WTC11 (cell line): ENCODE measurements at regions not wholly inside any gene's neighbourhood (a gene's known extent, or its start where the extent isn't known, plus 50 kb on each side); places are given as distances from the start of the nearest gene placed in this dataset.

Experiments
- ATAC-seq: fragments of 200-7000 bp; cut with Tn5 transposase; 2 replicates; pipeline ENCODE4 v1.10.0; 2021; ENCODE audit warnings: mild to moderate bottlenecking, moderate library complexity
- CTCF ChIA-PET: fragments of 300-600 bp; sonication (Branson Sonifier 250); formaldehyde crosslinking; loops from one replicate; lab custom pipeline; 2021; ENCODE audit warnings: antibody characterized with exemption; lab: Charles Lee
- POLR2A ChIA-PET: fragments of 350-600 bp; sonication (Branson Sonifier 250); formaldehyde crosslinking; loops from one replicate; lab custom pipeline; 2021; ENCODE audit warnings: antibody characterized with exemption; lab: Charles Lee
- DNase-seq: peaks from one replicate; pipeline ENCODE4 v3.0.0; 2021; ENCODE audit warnings: low spot score
- H3K27ac Mint-ChIP-seq: 2 replicates; pipeline ENCODE4 v1.8.0; 2021; ENCODE audit warnings: mixed read lengths
- H3K27me3 Mint-ChIP-seq: 2 replicates; pipeline ENCODE4 v1.8.0; 2021; ENCODE audit warnings: low read depth, mild to moderate bottlenecking, moderate library complexity, mixed read lengths
- H3K36me3 Mint-ChIP-seq: 2 replicates; pipeline ENCODE4 v1.8.0; 2021; ENCODE audit warnings: mixed read lengths
- H3K4me1 Mint-ChIP-seq: 2 replicates; pipeline ENCODE4 v1.8.0; 2022; ENCODE audit warnings: mixed read lengths
- H3K4me3 Mint-ChIP-seq: 2 replicates; pipeline ENCODE4 v1.8.0; 2021; ENCODE audit warnings: mild to moderate bottlenecking, moderate library complexity, mixed read lengths
- H3K9me3 Mint-ChIP-seq: 2 replicates; pipeline ENCODE4 v1.8.0; 2021; ENCODE audit warnings: mixed read lengths
- CREM ChIP-seq: sonication (generic); formaldehyde crosslinking; IDR thresholded peaks from 2 replicates; pipeline ENCODE4 v1.8.1; 2022; ENCODE audit warnings: mild to moderate bottlenecking, missing genetic modification reagents, moderate library complexity
- ESRRA ChIP-seq: sonication (generic); formaldehyde crosslinking; IDR thresholded peaks from 2 replicates; pipeline ENCODE4 v1.8.1; 2022; ENCODE audit warnings: mild to moderate bottlenecking, missing genetic modification reagents, borderline replicate concordance
- GRHL2 ChIP-seq: fragments of 250-450 bp; sonication (Bioruptor Pico); IDR thresholded peaks from 2 replicates; pipeline ENCODE4 v1.8.0; 2022; ENCODE audit warnings: mild to moderate bottlenecking, moderate library complexity; ENCODE audit not compliant: insufficient replicate concordance, severe bottlenecking
- JAZF1 ChIP-seq: fragments of 250-450 bp; sonication (Bioruptor Pico); IDR thresholded peaks from 2 replicates; pipeline ENCODE4 v1.9.0; 2021; ENCODE audit warnings: moderate library complexity, mild to moderate bottlenecking, inconsistent platforms
- JUN ChIP-seq: sonication (generic); formaldehyde crosslinking; IDR thresholded peaks from 2 replicates; pipeline ENCODE4 v1.8.0; 2023; ENCODE audit warnings: mild to moderate bottlenecking, missing genetic modification reagents
- NFATC4 ChIP-seq: fragments of 250-450 bp; sonication (Bioruptor Pico); IDR thresholded peaks from 2 replicates; pipeline ENCODE4 v1.9.0; 2021; ENCODE audit warnings: mild to moderate bottlenecking
- NR2C2 ChIP-seq: sonication (generic); formaldehyde crosslinking; IDR thresholded peaks from 2 replicates; pipeline ENCODE4 v1.8.0; 2022; ENCODE audit warnings: mild to moderate bottlenecking, missing genetic modification reagents
- STAT6 ChIP-seq: sonication (generic); formaldehyde crosslinking; conservative IDR thresholded peaks from 2 replicates; pipeline ENCODE4 v1.8.1; 2023; ENCODE audit warnings: mild to moderate bottlenecking, low read depth, missing genetic modification reagents, moderate library complexity
- ZBTB43 ChIP-seq: sonication (generic); formaldehyde crosslinking; IDR thresholded peaks from 2 replicates; pipeline ENCODE4 v1.8.1; 2023; ENCODE audit warnings: mild to moderate bottlenecking, missing genetic modification reagents
- ZNF121 ChIP-seq: sonication (generic); formaldehyde crosslinking; IDR thresholded peaks from 2 replicates; pipeline ENCODE4 v1.8.0; 2023; ENCODE audit warnings: missing genetic modification reagents
- ZNF317 ChIP-seq: sonication (generic); formaldehyde crosslinking; IDR thresholded peaks from 2 replicates; pipeline ENCODE4 v1.8.1; 2023; ENCODE audit warnings: low read depth, mild to moderate bottlenecking, moderate library complexity, missing genetic modification reagents, borderline replicate concordance
- ZNF416 ChIP-seq: fragments of 250-450 bp; sonication (Bioruptor Pico); IDR thresholded peaks from 2 replicates; pipeline ENCODE4 v1.9.0; 2021; ENCODE audit warnings: mild to moderate bottlenecking, inconsistent platforms
- TF ChIP-seq, protein P1 (sequence below): fragments of 250-450 bp; sonication (Bioruptor Pico); IDR thresholded peaks from 2 replicates; pipeline ENCODE4 v1.9.0; 2021; ENCODE audit warnings: mild to moderate bottlenecking
- TF ChIP-seq, protein P2 (sequence below): sonication (generic); formaldehyde crosslinking; IDR thresholded peaks from 2 replicates; pipeline ENCODE4 v1.8.0; 2022; ENCODE audit warnings: mild to moderate bottlenecking, missing genetic modification reagents
- TF ChIP-seq, protein P3 (sequence below): sonication (generic); formaldehyde crosslinking; IDR thresholded peaks from 2 replicates; pipeline ENCODE4 v1.8.1; 2023; ENCODE audit warnings: mild to moderate bottlenecking, moderate library complexity, missing genetic modification reagents
- TF ChIP-seq, protein P4 (sequence below): sonication (generic); formaldehyde crosslinking; IDR thresholded peaks from 2 replicates; pipeline ENCODE4 v1.8.0; 2022; ENCODE audit warnings: missing genetic modification reagents
- TF ChIP-seq, protein P5 (sequence below): sonication (generic); formaldehyde crosslinking; IDR thresholded peaks from 2 replicates; pipeline ENCODE4 v1.8.1; 2022; ENCODE audit warnings: mild to moderate bottlenecking, missing genetic modification reagents, moderate library complexity, borderline replicate concordance

- TF ChIP-seq, protein P1, sequence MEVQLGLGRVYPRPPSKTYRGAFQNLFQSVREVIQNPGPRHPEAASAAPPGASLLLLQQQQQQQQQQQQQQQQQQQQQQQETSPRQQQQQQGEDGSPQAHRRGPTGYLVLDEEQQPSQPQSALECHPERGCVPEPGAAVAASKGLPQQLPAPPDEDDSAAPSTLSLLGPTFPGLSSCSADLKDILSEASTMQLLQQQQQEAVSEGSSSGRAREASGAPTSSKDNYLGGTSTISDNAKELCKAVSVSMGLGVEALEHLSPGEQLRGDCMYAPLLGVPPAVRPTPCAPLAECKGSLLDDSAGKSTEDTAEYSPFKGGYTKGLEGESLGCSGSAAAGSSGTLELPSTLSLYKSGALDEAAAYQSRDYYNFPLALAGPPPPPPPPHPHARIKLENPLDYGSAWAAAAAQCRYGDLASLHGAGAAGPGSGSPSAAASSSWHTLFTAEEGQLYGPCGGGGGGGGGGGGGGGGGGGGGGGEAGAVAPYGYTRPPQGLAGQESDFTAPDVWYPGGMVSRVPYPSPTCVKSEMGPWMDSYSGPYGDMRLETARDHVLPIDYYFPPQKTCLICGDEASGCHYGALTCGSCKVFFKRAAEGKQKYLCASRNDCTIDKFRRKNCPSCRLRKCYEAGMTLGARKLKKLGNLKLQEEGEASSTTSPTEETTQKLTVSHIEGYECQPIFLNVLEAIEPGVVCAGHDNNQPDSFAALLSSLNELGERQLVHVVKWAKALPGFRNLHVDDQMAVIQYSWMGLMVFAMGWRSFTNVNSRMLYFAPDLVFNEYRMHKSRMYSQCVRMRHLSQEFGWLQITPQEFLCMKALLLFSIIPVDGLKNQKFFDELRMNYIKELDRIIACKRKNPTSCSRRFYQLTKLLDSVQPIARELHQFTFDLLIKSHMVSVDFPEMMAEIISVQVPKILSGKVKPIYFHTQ (CRISPR knock-in tag): no peak
- TF ChIP-seq GRHL2 (CRISPR knock-in tag) (no peak), JAZF1 (CRISPR knock-in tag) (no peak)
- TF ChIP-seq, protein P2, sequence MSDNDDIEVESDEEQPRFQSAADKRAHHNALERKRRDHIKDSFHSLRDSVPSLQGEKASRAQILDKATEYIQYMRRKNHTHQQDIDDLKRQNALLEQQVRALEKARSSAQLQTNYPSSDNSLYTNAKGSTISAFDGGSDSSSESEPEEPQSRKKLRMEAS: no peak
- TF ChIP-seq, all 79 proteins: peak for 0
Observed at GRCh38 chr22:48240148-48240934, 1477.9 kb downstream of the TBC1D22A start (continued).

GRCh38 chr22:48239461-48240147 lies 1477.2 kb downstream of the TBC1D22A start:
- ATAC-seq (peak; percentile 66), DNase-seq (no peak)
- Mint-ChIP-seq H3K4me1 (peaks cover 20% of the 10 kb centered on the region), H3K9me3 (no peaks in the 10 kb centered on the region), H3K27me3 (peaks cover 16% of the 10 kb centered on the region), H3K4me3 (no peak overlapping the region), H3K36me3 (no peaks in the 10 kb centered on the region), H3K27ac (no peak overlapping the region)
- ChIA-PET POLR2A (no interaction called here), CTCF (no interaction called here)
- TF ChIP-seq STAT6 (CRISPR knock-in tag) (no peak), ZNF317 (CRISPR knock-in tag) (no peak)

DNA sequence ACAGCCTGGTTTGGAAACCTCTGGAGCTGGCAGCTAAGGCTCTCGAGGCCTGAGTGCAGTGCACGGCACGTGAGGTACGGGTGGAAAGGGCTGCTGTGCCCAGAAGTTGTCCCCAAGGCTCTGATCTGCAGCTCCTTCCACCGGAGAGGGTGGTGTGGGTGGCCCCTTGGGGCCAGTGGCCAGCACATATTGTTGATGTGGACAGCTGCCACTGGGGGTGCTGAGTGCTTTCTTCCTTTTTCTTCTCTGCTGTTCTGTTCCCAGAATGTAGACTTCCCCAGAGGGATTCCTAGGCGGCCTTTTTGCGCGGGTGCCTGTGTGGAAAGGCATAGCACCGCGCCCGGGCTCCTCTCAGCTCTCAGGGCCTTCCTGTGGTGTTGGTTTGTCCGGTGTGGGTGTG lies 1476.5 kb downstream of the TBC1D22A start:
- peaks cover 20% of the 10 kb centered on the region for H3K4me1 Mint-ChIP-seq
- DNase-seq (no peak), ATAC-seq (peak; percentile 22; the same call in 1 of the 2 replicates)
- H3K27ac Mint-ChIP-seq: no peak overlapping the region
- H3K4me3 Mint-ChIP-seq: no peak overlapping the region
- H3K9me3 Mint-ChIP-seq: peaks cover 1% of the 10 kb centered on the region
- CTCF ChIA-PET: no interaction called here
- H3K36me3 Mint-ChIP-seq: peaks cover 2% of the 10 kb centered on the region
- POLR2A ChIA-PET: no interaction called here
- peaks cover 16% of the 10 kb centered on the region for H3K27me3 Mint-ChIP-seq
- TF ChIP-seq, protein P3, sequence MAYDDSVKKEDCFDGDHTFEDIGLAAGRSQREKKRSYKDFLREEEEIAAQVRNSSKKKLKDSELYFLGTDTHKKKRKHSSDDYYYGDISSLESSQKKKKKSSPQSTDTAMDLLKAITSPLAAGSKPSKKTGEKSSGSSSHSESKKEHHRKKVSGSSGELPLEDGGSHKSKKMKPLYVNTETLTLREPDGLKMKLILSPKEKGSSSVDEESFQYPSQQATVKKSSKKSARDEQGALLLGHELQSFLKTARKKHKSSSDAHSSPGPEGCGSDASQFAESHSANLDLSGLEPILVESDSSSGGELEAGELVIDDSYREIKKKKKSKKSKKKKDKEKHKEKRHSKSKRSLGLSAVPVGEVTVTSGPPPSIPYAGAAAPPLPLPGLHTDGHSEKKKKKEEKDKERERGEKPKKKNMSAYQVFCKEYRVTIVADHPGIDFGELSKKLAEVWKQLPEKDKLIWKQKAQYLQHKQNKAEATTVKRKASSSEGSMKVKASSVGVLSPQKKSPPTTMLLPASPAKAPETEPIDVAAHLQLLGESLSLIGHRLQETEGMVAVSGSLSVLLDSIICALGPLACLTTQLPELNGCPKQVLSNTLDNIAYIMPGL (CRISPR knock-in tag): no peak
- no peak for TF ChIP-seq ZBTB43 (CRISPR knock-in tag)
- no peak for TF ChIP-seq ZNF416
- no peak for TF ChIP-seq GRHL2 (CRISPR knock-in tag)
- no peak for TF ChIP-seq ESRRA (CRISPR knock-in tag)
- TF ChIP-seq NR2C2: no peak
- TF ChIP-seq CREM (CRISPR knock-in tag): no peak
- TF ChIP-seq JUN (CRISPR knock-in tag): no peak
- no peak for TF ChIP-seq JAZF1 (CRISPR knock-in tag)
- TF ChIP-seq ZNF121 (CRISPR knock-in tag): no peak
- TF ChIP-seq, protein P4, sequence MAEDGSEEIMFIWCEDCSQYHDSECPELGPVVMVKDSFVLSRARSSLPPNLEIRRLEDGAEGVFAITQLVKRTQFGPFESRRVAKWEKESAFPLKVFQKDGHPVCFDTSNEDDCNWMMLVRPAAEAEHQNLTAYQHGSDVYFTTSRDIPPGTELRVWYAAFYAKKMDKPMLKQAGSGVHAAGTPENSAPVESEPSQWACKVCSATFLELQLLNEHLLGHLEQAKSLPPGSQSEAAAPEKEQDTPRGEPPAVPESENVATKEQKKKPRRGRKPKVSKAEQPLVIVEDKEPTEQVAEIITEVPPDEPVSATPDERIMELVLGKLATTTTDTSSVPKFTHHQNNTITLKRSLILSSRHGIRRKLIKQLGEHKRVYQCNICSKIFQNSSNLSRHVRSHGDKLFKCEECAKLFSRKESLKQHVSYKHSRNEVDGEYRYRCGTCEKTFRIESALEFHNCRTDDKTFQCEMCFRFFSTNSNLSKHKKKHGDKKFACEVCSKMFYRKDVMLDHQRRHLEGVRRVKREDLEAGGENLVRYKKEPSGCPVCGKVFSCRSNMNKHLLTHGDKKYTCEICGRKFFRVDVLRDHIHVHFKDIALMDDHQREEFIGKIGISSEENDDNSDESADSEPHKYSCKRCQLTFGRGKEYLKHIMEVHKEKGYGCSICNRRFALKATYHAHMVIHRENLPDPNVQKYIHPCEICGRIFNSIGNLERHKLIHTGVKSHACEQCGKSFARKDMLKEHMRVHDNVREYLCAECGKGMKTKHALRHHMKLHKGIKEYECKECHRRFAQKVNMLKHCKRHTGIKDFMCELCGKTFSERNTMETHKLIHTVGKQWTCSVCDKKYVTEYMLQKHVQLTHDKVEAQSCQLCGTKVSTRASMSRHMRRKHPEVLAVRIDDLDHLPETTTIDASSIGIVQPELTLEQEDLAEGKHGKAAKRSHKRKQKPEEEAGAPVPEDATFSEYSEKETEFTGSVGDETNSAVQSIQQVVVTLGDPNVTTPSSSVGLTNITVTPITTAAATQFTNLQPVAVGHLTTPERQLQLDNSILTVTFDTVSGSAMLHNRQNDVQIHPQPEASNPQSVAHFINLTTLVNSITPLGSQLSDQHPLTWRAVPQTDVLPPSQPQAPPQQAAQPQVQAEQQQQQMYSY (CRISPR knock-in tag): no peak
- TF ChIP-seq NFATC4 (CRISPR knock-in tag): no peak
- TF ChIP-seq, protein P5, sequence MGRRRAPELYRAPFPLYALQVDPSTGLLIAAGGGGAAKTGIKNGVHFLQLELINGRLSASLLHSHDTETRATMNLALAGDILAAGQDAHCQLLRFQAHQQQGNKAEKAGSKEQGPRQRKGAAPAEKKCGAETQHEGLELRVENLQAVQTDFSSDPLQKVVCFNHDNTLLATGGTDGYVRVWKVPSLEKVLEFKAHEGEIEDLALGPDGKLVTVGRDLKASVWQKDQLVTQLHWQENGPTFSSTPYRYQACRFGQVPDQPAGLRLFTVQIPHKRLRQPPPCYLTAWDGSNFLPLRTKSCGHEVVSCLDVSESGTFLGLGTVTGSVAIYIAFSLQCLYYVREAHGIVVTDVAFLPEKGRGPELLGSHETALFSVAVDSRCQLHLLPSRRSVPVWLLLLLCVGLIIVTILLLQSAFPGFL (CRISPR knock-in tag): no peak
